Activated CD8-positive, alpha-beta T cell treated with anti-CD3 and anti-CD28 coated beads for 36 hours (primary cell): ENCODE measurements at regions not wholly inside any gene's neighbourhood (a gene's known extent, or its start where the extent isn't known, plus 50 kb on each side); places are given as distances from the start of the nearest gene placed in this dataset.

Source experiments
- ATAC-seq: fragments of 200-7000 bp; cut with Tn5 transposase; one replicate; pipeline ENCODE4 v1.10.0; 2021; ENCODE audit warnings: mild to moderate bottlenecking, moderate library complexity
- CTCF ChIA-PET: fragments of 350-600 bp; sonication (Branson Sonifier 250); formaldehyde crosslinking; loops from one replicate; lab custom pipeline; 2021; ENCODE audit warnings: antibody characterized with exemption; lab: Charles Lee
- POLR2A ChIA-PET: fragments of 350-600 bp; sonication (Branson Sonifier 250); formaldehyde crosslinking; loops from one replicate; lab custom pipeline; 2021; ENCODE audit warnings: antibody characterized with exemption; lab: Charles Lee
- DNase-seq: peaks from one replicate; pipeline ENCODE4 v3.0.0-alpha.2; 2020
- H3K27ac Mint-ChIP-seq: one replicate; pipeline ENCODE4 v1.8.0; 2021; ENCODE audit warnings: mild to moderate bottlenecking, mixed read lengths
- H3K27me3 Mint-ChIP-seq: one replicate; pipeline ENCODE4 v1.8.0; 2021; ENCODE audit warnings: mixed read lengths
- H3K36me3 Mint-ChIP-seq: one replicate; pipeline ENCODE4 v1.8.0; 2021; ENCODE audit warnings: low read depth, mixed read lengths
- H3K4me1 Mint-ChIP-seq: one replicate; pipeline ENCODE4 v1.8.0; 2021; ENCODE audit warnings: low read depth, mixed read lengths
- H3K4me3 Mint-ChIP-seq: one replicate; pipeline ENCODE4 v1.8.0; 2021; ENCODE audit warnings: mild to moderate bottlenecking, moderate library complexity, mixed read lengths
- H3K9me3 Mint-ChIP-seq: one replicate; pipeline ENCODE4 v1.8.0; 2021; ENCODE audit warnings: mixed read lengths
- CTCF ChIP-seq: fragments of 200-600 bp; IDR thresholded peaks from one replicate; pipeline ENCODE4 v1.8.0; 2022; ENCODE audit warnings: antibody characterized with exemption, mild to moderate bottlenecking
- intact Hi-C: fragments of 100-400 bp; cut with micrococcal nuclease; formaldehyde crosslinking; loops from one replicate; pipeline ENCODE4 v1.10.0; 2022

GRCh38 chr18:71754246-71754645 lies 789.9 kb downstream of the CBLN2 start:
- H3K27me3 Mint-ChIP-seq: no peaks in the 10 kb centered on the region
- DNase-seq: no peak
- no peaks in the 10 kb centered on the region for H3K9me3 Mint-ChIP-seq
- H3K4me1 Mint-ChIP-seq: no peaks in the 10 kb centered on the region
- H3K4me3 Mint-ChIP-seq: no peak overlapping the region
- TF ChIP-seq CTCF: no peak
- H3K36me3 Mint-ChIP-seq: no peaks in the 10 kb centered on the region
- intact Hi-C loops: no loop called here
- ChIA-PET POLR2A (interaction anchor here (0.6 kb wide), 1 partner anchor 401 kb away, joined by 3 read pairs; no protein-coding TSS in a partner anchor), CTCF (no interaction called here)
- H3K27ac Mint-ChIP-seq: no peak overlapping the region
- no peak for ATAC-seq

- ATAC-seq (no peak), DNase-seq (no peak)
- no peak for TF ChIP-seq CTCF
- POLR2A ChIA-PET: no interaction called here
- Mint-ChIP-seq H3K36me3 (no peaks in the 10 kb centered on the region), H3K27me3 (no peaks in the 10 kb centered on the region), H3K9me3 (peaks cover 8% of the 10 kb centered on the region), H3K4me3 (no peak overlapping the region), H3K4me1 (no peaks in the 10 kb centered on the region), H3K27ac (no peak overlapping the region)
- CTCF ChIA-PET: no interaction called here
- intact Hi-C loops: no loop called here
Observed at GRCh38 chr18:71743634-71744033, 800.5 kb downstream of the CBLN2 start.

GRCh38 chr18:71729611-71730010 lies 814.5 kb downstream of the CBLN2 start:
- Mint-ChIP-seq H3K9me3 (no peaks in the 10 kb centered on the region), H3K36me3 (no peaks in the 10 kb centered on the region), H3K4me1 (no peaks in the 10 kb centered on the region), H3K27me3 (no peaks in the 10 kb centered on the region), H3K4me3 (no peak overlapping the region), H3K27ac (no peak overlapping the region)
- DNase-seq: no peak
- ChIA-PET POLR2A (no interaction called here), CTCF (no interaction called here)
- intact Hi-C loops: no loop called here
- ATAC-seq: no peak
- TF ChIP-seq CTCF: no peak

- peak; percentile 64 for ATAC-seq
Observed at GRCh38 chr18:71727909-71728308, 816.2 kb downstream of the CBLN2 start.

GRCh38 chr18:71725256-71725655 lies 818.9 kb downstream of the CBLN2 start:
- Mint-ChIP-seq H3K9me3 (no peaks in the 10 kb centered on the region), H3K27ac (no peak overlapping the region), H3K36me3 (no peaks in the 10 kb centered on the region), H3K27me3 (no peaks in the 10 kb centered on the region), H3K4me3 (no peak overlapping the region), H3K4me1 (no peaks in the 10 kb centered on the region)
- ATAC-seq: no peak
- no peak for DNase-seq
- intact Hi-C loops: no loop called here
- no peak for TF ChIP-seq CTCF
- ChIA-PET POLR2A (no interaction called here), CTCF (no interaction called here)

More at GRCh38 chr18:71727909-71728308, 816.2 kb downstream of the CBLN2 start:
- Mint-ChIP-seq H3K27ac (no peak overlapping the region), H3K9me3 (no peaks in the 10 kb centered on the region), H3K4me1 (no peaks in the 10 kb centered on the region), H3K4me3 (no peak overlapping the region), H3K36me3 (no peaks in the 10 kb centered on the region), H3K27me3 (no peaks in the 10 kb centered on the region)
- no peak for TF ChIP-seq CTCF
- intact Hi-C loops: no loop called here
- CTCF ChIA-PET: no interaction called here
- peak; percentile 3 for DNase-seq
- POLR2A ChIA-PET: no interaction called here
